H9 (cell line): ENCODE measurements at regions not wholly inside any gene's neighbourhood (a gene's known extent, or its start where the extent isn't known, plus 50 kb on each side); places are given as distances from the start of the nearest gene placed in this dataset.

ENCODE experiments used
- DNase-seq: peaks from one replicate; pipeline ENCODE4 v3.0.0-alpha.2; 2017
- H2AFZ ChIP-seq: one replicate; pipeline ENCODE4 v1.6.1; 2013; ENCODE audit warnings: mild to moderate bottlenecking, low read length, control low read depth, moderate library complexity
- H2AK5ac ChIP-seq: 2 replicates; pipeline ENCODE4 v1.6.1; 2013; ENCODE audit warnings: low read length, control low read depth, mixed read lengths; ENCODE audit not compliant: insufficient read length
- H2BK120ac ChIP-seq: one replicate; pipeline ENCODE4 v1.6.1; 2013; ENCODE audit warnings: low read depth, mild to moderate bottlenecking, low read length, control low read depth, inconsistent platforms; ENCODE audit not compliant: poor library complexity, severe bottlenecking
- H2BK12ac ChIP-seq: 2 replicates; pipeline ENCODE4 v1.6.1; 2013; ENCODE audit warnings: low read length, control low read depth, mixed read lengths, low read depth; ENCODE audit not compliant: insufficient read length
- H2BK15ac ChIP-seq: 2 replicates; pipeline ENCODE4 v1.6.1; 2013; ENCODE audit warnings: low read depth, low read length, control low read depth
- H2BK20ac ChIP-seq: one replicate; pipeline ENCODE4 v1.6.1; 2013; ENCODE audit warnings: low read depth, mild to moderate bottlenecking, low read length, control low read depth, inconsistent platforms; ENCODE audit not compliant: poor library complexity, severe bottlenecking
- H2BK5ac ChIP-seq: 2 replicates; pipeline ENCODE4 v1.6.1; 2013; ENCODE audit warnings: low read length, control low read depth, mixed read lengths; ENCODE audit not compliant: insufficient read length
- H3K14ac ChIP-seq: 2 replicates; pipeline ENCODE4 v1.6.1; 2013; ENCODE audit warnings: low read length, control low read depth; ENCODE audit not compliant: insufficient read depth
- H3K18ac ChIP-seq: 2 replicates; pipeline ENCODE4 v1.6.1; 2013; ENCODE audit warnings: low read depth, mild to moderate bottlenecking, mixed read lengths, low read length, control low read depth; ENCODE audit not compliant: insufficient read length
- H3K23ac ChIP-seq: 2 replicates; pipeline ENCODE4 v1.6.1; 2013; ENCODE audit warnings: low read length, control low read depth, mixed read lengths, low read depth; ENCODE audit not compliant: insufficient read length
- H3K23me2 ChIP-seq: 2 replicates; pipeline ENCODE4 v1.6.1; 2013; ENCODE audit warnings: low read depth, mild to moderate bottlenecking, mixed read lengths, low read length, control low read depth; ENCODE audit not compliant: insufficient read length, poor library complexity, severe bottlenecking
- H3K27ac ChIP-seq: 2 replicates; pipeline ENCODE4 v1.5.1; 2013; ENCODE audit warnings: low read length, control low read depth, mixed read lengths, low read depth; ENCODE audit not compliant: insufficient read length
- H3K27me3 ChIP-seq: 2 replicates; pipeline ENCODE4 v1.6.1; 2013; ENCODE audit warnings: low read length, control low read depth, inconsistent platforms; ENCODE audit not compliant: insufficient read depth
- H3K4ac ChIP-seq: 2 replicates; pipeline ENCODE4 v1.6.1; 2013; ENCODE audit warnings: low read depth, mild to moderate bottlenecking, control low read depth, inconsistent platforms, low read length, moderate library complexity
- H3K4me1 ChIP-seq: 2 replicates; pipeline ENCODE4 v1.6.1; 2013; ENCODE audit warnings: low read length, control low read depth, inconsistent platforms; ENCODE audit not compliant: insufficient read depth
- H3K4me2 ChIP-seq: 2 replicates; pipeline ENCODE4 v1.6.1; 2013; ENCODE audit warnings: low read length, control low read depth, mixed read lengths; ENCODE audit not compliant: insufficient read length, insufficient read depth
- H3K56ac ChIP-seq: 2 replicates; pipeline ENCODE4 v1.6.1; 2013; ENCODE audit warnings: low read depth, mild to moderate bottlenecking, mixed read lengths, low read length, control low read depth; ENCODE audit not compliant: insufficient read length
- H3K79me1 ChIP-seq: 2 replicates; pipeline ENCODE4 v1.6.1; 2013; ENCODE audit warnings: low read depth, mild to moderate bottlenecking, moderate library complexity, low read length, control low read depth, inconsistent platforms; ENCODE audit not compliant: insufficient read depth, poor library complexity, severe bottlenecking
- H3K79me2 ChIP-seq: 2 replicates; pipeline ENCODE4 v1.6.1; 2013; ENCODE audit warnings: low read length, control low read depth, inconsistent platforms; ENCODE audit not compliant: insufficient read depth
- H3K9ac ChIP-seq: 2 replicates; pipeline ENCODE4 v1.6.1; 2013; ENCODE audit warnings: low read length, control low read depth, mixed read lengths; ENCODE audit not compliant: insufficient read length; ENCODE audit errors: extremely low read depth
- H3K9me3 ChIP-seq: one replicate; pipeline ENCODE4 v1.6.1; 2013; ENCODE audit warnings: low read depth, low read length, inconsistent platforms; ENCODE audit not compliant: control insufficient read depth
- H3T11ph ChIP-seq: one replicate; pipeline ENCODE4 v1.6.1; 2013; ENCODE audit warnings: mild to moderate bottlenecking, low read length, control low read depth, inconsistent platforms
- H4K20me1 ChIP-seq: one replicate; pipeline ENCODE4 v1.6.1; 2013; ENCODE audit not compliant: control insufficient read depth, insufficient read length, insufficient read depth
- H4K5ac ChIP-seq: 2 replicates; pipeline ENCODE4 v1.6.1; 2013; ENCODE audit warnings: low read depth, mild to moderate bottlenecking, mixed read lengths, low read length, control low read depth; ENCODE audit not compliant: insufficient read length
- H4K8ac ChIP-seq: replicated peaks from 2 replicates; pipeline ENCODE4 v1.6.1; 2013; ENCODE audit warnings: low read length, control low read depth, mixed read lengths, low read depth; ENCODE audit not compliant: insufficient read length
- H4K91ac ChIP-seq: 2 replicates; pipeline ENCODE4 v1.6.1; 2013; ENCODE audit warnings: low read depth, mild to moderate bottlenecking, moderate library complexity, mixed read lengths, low read length, control low read depth; ENCODE audit not compliant: insufficient read length
- H3K27ac Mint-ChIP-seq, 3 experiments: 2 replicates in 2 of 3; 3 replicates in 1 of 3; pipeline ENCODE4 v1.8.0; 2020 to 2021; ENCODE audit warnings: mixed read lengths in 3 of 3, mild to moderate bottlenecking in 1 of 3, moderate library complexity in 1 of 3
- H3K27me3 Mint-ChIP-seq: 2 replicates; pipeline ENCODE4 v1.8.0; 2021; ENCODE audit warnings: low read depth, mild to moderate bottlenecking, moderate library complexity, mixed read lengths
- H3K36me3 Mint-ChIP-seq, 3 experiments: 2 replicates in 2 of 3; 3 replicates in 1 of 3; pipeline ENCODE4 v1.8.0; 2020 to 2021; ENCODE audit warnings: low read depth in 3 of 3, mixed read lengths in 3 of 3; ENCODE audit not compliant: insufficient read depth in 1 of 3
- H3K4me1 Mint-ChIP-seq, 2 experiments: 2 replicates each; pipeline ENCODE4 v1.8.0; 2020; ENCODE audit warnings: mixed read lengths in 2 of 2
- H3K4me3 Mint-ChIP-seq, 2 experiments: 2 replicates in 1 of 2; 3 replicates in 1 of 2; pipeline ENCODE4 v1.8.0; 2020 to 2021; ENCODE audit warnings: mild to moderate bottlenecking in 2 of 2, mixed read lengths in 2 of 2, moderate library complexity in 1 of 2
- H3K9me3 Mint-ChIP-seq, 2 experiments: 2 replicates in 1 of 2; 3 replicates in 1 of 2; pipeline ENCODE4 v1.8.0; 2020; ENCODE audit warnings: mild to moderate bottlenecking in 2 of 2, mixed read lengths in 2 of 2, moderate library complexity in 1 of 2
- WGBS: extraction: QIAGEN DNeasy Blood & Tissue Kit; methylation state at CpG from one replicate; pipeline ENCODE4 v1.1.7; 2013; ENCODE audit warnings: missing lambda C conversion rate, low lambda C conversion rate, mixed read lengths; ENCODE audit not compliant: insufficient read length; ENCODE audit errors: extremely low coverage; 5-methylcytosine and 5-hydroxymethylcytosine counted together
- TF ChIP-seq, protein P1 (sequence below): fragments of 200-600 bp; sonication (generic); conservative IDR thresholded peaks from 3 replicates; pipeline ENCODE4 v1.8.0; 2021; ENCODE audit warnings: antibody characterized with exemption, mild to moderate bottlenecking

DNA sequence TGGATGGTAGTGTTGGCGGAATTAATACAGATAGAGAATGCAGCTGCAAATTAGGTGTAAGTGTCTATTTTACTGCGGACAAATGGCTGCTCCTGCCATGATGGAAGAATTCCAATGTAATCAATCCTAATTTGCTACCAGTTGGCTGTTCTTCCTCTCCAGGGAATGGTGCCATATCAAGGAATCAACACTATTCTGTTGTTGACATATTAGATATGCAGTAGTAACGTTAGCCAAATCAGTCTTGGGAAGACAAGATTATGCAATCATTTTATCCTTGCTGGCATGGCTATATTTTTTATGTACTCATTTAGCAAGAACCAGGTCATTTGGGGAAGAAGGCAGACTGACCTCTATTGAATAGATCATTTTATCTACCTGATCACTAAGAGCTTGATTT, 271.2 kb upstream of the AGA start:
- Histone ChIP-seq H3K23ac (no peak overlapping the region), H3T11ph (no peak overlapping the region), H2BK12ac (no peak overlapping the region), H2BK20ac (no peak overlapping the region), H3K4me1 (no peaks in the 10 kb centered on the region), H3K56ac (no peak overlapping the region), H4K5ac (no peak overlapping the region), H3K27me3 (no peaks in the 10 kb centered on the region), H2BK120ac (no peak overlapping the region), H3K27ac (no peak overlapping the region), H3K79me1 (no peaks in the 10 kb centered on the region), H3K9ac (no peak overlapping the region), H3K9me3 (no peaks in the 10 kb centered on the region), H4K20me1 (no peaks in the 10 kb centered on the region), H2BK5ac (no peak overlapping the region), H3K23me2 (no peaks in the 10 kb centered on the region), H2AFZ (no peak overlapping the region), H2BK15ac (no peak overlapping the region), H4K8ac (no peak overlapping the region), H2AK5ac (no peak overlapping the region), H3K4me2 (no peak overlapping the region), H3K4ac (no peak overlapping the region), H4K91ac (no peak overlapping the region), H3K79me2 (no peaks in the 10 kb centered on the region), H3K14ac (no peak overlapping the region), H3K18ac (no peak overlapping the region)
- Mint-ChIP-seq H3K27ac (no peak overlapping the region), H3K27me3 (no peaks in the 10 kb centered on the region; the same call in 1 of the 2 replicates), H3K4me1 (peaks cover 2% of the 10 kb centered on the region in 2 experiments), H3K4me3 (no peak overlapping the region), H3K9me3 (0 out of 5 replicates have a peak, but pooled peaks cover 0 to 3% of the 10 kb centered on the region in 2 experiments), H3K36me3 (no peaks in the 10 kb centered on the region)
- TF ChIP-seq, protein P1, sequence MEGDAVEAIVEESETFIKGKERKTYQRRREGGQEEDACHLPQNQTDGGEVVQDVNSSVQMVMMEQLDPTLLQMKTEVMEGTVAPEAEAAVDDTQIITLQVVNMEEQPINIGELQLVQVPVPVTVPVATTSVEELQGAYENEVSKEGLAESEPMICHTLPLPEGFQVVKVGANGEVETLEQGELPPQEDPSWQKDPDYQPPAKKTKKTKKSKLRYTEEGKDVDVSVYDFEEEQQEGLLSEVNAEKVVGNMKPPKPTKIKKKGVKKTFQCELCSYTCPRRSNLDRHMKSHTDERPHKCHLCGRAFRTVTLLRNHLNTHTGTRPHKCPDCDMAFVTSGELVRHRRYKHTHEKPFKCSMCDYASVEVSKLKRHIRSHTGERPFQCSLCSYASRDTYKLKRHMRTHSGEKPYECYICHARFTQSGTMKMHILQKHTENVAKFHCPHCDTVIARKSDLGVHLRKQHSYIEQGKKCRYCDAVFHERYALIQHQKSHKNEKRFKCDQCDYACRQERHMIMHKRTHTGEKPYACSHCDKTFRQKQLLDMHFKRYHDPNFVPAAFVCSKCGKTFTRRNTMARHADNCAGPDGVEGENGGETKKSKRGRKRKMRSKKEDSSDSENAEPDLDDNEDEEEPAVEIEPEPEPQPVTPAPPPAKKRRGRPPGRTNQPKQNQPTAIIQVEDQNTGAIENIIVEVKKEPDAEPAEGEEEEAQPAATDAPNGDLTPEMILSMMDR = no peak
- DNase-seq = no peak
- WGBS = 100% methylated on average over 1 of the region's 3 CpGs
